C4-2B (cell line): ENCODE measurements at regions not wholly inside any gene's neighbourhood (a gene's known extent, or its start where the extent isn't known, plus 50 kb on each side); places are given as distances from the start of the nearest gene placed in this dataset.

Experiments used
- H3K27ac ChIP-seq: fragments of 450-650 bp; 2 replicates; pipeline ENCODE4 v1.5.1; 2017
- ZFX ChIP-seq: fragments of 450-650 bp; IDR thresholded peaks from 2 replicates; pipeline ENCODE4 v1.6.1; 2017
- TF ChIP-seq, protein P1 (sequence below): fragments of 450-650 bp; conservative IDR thresholded peaks from 2 replicates; pipeline ENCODE4 v1.5.1; 2017; ENCODE audit warnings: mild to moderate bottlenecking

DNA sequence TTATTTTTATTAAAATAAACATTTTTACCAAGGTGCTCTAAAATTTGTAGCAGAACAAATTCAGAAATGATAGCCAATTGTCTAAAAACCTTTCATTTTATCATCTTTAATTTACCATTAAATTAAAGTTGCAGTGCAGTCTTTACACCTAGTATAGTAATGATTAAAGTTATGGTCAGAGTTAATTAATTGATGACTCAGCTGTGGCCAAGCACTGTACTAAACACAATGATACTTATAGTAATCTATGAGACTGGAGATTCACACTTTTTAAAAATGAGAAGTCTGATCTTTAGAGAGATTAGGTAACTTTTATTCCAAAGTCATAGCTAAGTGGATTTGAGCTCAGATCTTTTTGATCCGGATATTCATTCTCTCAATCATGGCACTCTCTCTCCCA lies 621.1 kb upstream of the MEF2C start:
- TF ChIP-seq ZFX = no peak
- TF ChIP-seq, protein P1, sequence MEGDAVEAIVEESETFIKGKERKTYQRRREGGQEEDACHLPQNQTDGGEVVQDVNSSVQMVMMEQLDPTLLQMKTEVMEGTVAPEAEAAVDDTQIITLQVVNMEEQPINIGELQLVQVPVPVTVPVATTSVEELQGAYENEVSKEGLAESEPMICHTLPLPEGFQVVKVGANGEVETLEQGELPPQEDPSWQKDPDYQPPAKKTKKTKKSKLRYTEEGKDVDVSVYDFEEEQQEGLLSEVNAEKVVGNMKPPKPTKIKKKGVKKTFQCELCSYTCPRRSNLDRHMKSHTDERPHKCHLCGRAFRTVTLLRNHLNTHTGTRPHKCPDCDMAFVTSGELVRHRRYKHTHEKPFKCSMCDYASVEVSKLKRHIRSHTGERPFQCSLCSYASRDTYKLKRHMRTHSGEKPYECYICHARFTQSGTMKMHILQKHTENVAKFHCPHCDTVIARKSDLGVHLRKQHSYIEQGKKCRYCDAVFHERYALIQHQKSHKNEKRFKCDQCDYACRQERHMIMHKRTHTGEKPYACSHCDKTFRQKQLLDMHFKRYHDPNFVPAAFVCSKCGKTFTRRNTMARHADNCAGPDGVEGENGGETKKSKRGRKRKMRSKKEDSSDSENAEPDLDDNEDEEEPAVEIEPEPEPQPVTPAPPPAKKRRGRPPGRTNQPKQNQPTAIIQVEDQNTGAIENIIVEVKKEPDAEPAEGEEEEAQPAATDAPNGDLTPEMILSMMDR = no peak
- H3K27ac ChIP-seq = no peak overlapping the region

GRCh38 chr5:89499787-89500186 lies 616.8 kb upstream of the MEF2C start:
- H3K27ac ChIP-seq = no peak overlapping the region
- no peak for TF ChIP-seq ZFX
- TF ChIP-seq, protein P1 = no peak

DNA sequence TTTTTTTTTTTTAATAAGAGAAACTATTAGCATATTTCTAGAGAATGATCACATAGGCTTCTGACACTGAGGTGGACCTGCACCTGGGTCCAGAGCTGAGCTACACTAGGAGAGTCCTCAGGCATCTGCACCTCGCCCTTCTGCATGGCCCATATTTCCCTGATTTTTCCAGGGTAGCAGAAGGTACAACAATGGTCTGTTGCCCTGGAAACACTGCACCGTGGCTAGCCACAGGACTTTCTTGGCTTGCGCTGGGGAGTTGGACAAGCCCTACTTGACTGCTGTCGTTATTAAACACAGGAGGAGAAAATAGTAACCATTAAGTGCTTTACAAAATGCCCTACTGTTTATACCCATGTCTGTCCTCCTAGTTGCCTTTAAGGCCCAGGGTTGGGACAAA lies 615.7 kb upstream of the MEF2C start:
- TF ChIP-seq, protein P1 = no peak
- TF ChIP-seq ZFX = no peak
- no peak overlapping the region for H3K27ac ChIP-seq

- TF ChIP-seq ZFX = no peak
- TF ChIP-seq, protein P1 = no peak
- no peak overlapping the region for H3K27ac ChIP-seq
Observed at GRCh38 chr5:89493414-89493813, 610.4 kb upstream of the MEF2C start.

DNA sequence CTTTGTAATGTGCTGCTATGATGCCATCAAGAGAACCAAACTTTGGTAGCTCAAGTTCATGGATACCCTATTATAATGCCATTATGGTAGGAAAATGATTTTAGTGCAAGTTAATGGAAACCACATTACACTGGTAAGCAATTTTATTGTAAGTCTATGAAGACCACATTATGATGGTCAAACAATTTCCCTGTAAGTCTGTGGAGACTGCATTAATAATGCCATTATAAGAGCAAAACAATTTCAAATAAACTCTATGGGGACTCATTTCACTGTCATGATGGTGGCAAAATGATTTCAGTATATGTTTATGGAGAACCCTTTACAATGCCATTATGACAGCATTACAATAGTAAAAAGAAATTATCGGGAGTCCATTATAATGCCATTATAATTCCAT lies 602.0 kb upstream of the MEF2C start:
- H3K27ac ChIP-seq = no peak overlapping the region
- TF ChIP-seq ZFX = no peak
- TF ChIP-seq, protein P1 = no peak

DNA sequence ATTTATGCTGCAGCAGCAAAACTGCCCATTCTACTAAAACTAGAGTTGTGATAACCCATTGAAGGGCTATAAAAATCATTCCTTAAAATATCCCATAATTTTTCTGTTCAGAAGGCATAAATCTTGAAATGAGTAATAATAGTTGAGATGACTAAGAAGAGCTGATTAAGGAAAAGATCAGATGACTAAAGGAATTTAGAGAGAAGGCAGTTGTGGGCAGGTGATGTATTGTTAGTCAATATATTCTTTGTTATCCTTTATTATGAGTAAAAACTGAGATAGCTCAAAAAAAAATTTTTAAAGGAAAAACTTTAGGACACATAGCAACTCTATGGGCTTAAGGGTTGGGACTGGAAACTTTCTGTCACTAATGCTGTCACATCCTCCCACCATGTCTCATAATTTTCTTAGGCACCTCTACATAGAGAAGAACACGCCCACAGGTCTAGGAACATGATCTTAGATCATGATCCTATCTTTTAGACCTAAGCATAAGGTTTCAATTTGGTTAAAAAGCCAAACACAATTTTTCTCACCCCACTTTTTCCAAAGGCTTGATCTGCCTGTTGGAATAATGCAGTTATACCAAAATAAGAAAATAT lies 597.5 kb upstream of the MEF2C start:
- TF ChIP-seq ZFX = no peak
- TF ChIP-seq, protein P1 = no peak
- no peak overlapping the region for H3K27ac ChIP-seq

GRCh38 chr5:89478851-89479250 lies 595.9 kb upstream of the MEF2C start:
- no peak overlapping the region for H3K27ac ChIP-seq
- no peak for TF ChIP-seq ZFX
- TF ChIP-seq, protein P1 = no peak
